Hepatocyte (in vitro differentiated cells): ENCODE measurements at regions not wholly inside any gene's neighbourhood (a gene's known extent, or its start where the extent isn't known, plus 50 kb on each side); places are given as distances from the start of the nearest gene placed in this dataset.

ENCODE experiments used
- EZH2 ChIP-seq: fragments of 200-600 bp; sonication (generic); IDR thresholded peaks from 2 replicates; pipeline ENCODE4 v1.6.1; 2016; ENCODE audit warnings: antibody characterized with exemption, mild to moderate bottlenecking, borderline replicate concordance
- EZH2phosphoT487 ChIP-seq: fragments of 200-600 bp; sonication (generic); IDR thresholded peaks from one replicate; pipeline ENCODE4 v1.6.1; 2018; ENCODE audit warnings: antibody characterized with exemption, mild to moderate bottlenecking, low read depth, moderate library complexity; ENCODE audit not compliant: unreplicated experiment, severe bottlenecking
- TF ChIP-seq, protein P1 (sequence below): fragments of 200-600 bp; sonication (generic); IDR thresholded peaks from 2 replicates; pipeline ENCODE4 v1.5.1; 2016; ENCODE audit warnings: antibody characterized with exemption, mild to moderate bottlenecking; ENCODE audit not compliant: poor library complexity

DNA sequence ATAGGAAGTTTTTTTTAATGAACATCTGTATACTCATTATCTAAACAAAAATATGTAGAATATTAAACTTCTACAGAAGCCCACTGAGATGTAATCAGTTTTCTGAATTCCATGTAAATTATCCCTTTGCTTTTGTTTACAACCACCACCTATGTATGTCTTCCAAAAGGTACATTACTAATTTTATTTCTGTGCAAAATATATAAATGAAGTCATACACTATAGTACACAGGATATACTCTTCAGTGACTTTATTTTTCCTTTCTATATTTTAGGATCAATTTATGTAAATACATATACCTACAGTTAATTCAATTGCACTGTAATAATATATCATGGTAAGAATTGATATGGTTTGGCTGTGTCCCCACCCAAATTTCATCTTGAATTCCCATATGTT is 1236.9 kb downstream of the DNAJB9 start:
- TF ChIP-seq, protein P1, sequence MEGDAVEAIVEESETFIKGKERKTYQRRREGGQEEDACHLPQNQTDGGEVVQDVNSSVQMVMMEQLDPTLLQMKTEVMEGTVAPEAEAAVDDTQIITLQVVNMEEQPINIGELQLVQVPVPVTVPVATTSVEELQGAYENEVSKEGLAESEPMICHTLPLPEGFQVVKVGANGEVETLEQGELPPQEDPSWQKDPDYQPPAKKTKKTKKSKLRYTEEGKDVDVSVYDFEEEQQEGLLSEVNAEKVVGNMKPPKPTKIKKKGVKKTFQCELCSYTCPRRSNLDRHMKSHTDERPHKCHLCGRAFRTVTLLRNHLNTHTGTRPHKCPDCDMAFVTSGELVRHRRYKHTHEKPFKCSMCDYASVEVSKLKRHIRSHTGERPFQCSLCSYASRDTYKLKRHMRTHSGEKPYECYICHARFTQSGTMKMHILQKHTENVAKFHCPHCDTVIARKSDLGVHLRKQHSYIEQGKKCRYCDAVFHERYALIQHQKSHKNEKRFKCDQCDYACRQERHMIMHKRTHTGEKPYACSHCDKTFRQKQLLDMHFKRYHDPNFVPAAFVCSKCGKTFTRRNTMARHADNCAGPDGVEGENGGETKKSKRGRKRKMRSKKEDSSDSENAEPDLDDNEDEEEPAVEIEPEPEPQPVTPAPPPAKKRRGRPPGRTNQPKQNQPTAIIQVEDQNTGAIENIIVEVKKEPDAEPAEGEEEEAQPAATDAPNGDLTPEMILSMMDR: no peak
- no peak for TF ChIP-seq EZH2phosphoT487
- no peak for TF ChIP-seq EZH2
